NCI-H2107 treated with DMSO at 0.1 percent for 48 hours (cell line): ENCODE measurements at regions not wholly inside any gene's neighbourhood (a gene's known extent, or its start where the extent isn't known, plus 50 kb on each side); places are given as distances from the start of the nearest gene placed in this dataset.

Source experiments
- DNase-seq: peaks from one replicate; lab custom pipeline; 2025; ENCODE audit not compliant: unreplicated experiment; lab: John Stamatoyannopoulos, UW

- DNase-seq: no peak
These were observed 253.7 kb upstream of the TGFBR2 start for GRCh38 chr3:30352410-30353318.

- no peak for DNase-seq
These were observed 252.5 kb upstream of the TGFBR2 start for GRCh38 chr3:30353711-30354467.

GRCh38 chr3:30354513-30354912 lies 251.9 kb upstream of the TGFBR2 start:
- DNase-seq: no peak

GRCh38 chr3:30354972-30355371 lies 251.4 kb upstream of the TGFBR2 start:
- DNase-seq: peak; percentile 65

- no peak for DNase-seq
These were observed 250.8 kb upstream of the TGFBR2 start for GRCh38 chr3:30355622-30356021.

GRCh38 chr3:30356866-30357753 lies 249.3 kb upstream of the TGFBR2 start:
- DNase-seq: no peak

GRCh38 chr3:30357897-30358296 lies 248.5 kb upstream of the TGFBR2 start:
- DNase-seq: no peak

- no peak for DNase-seq
These were observed 247.5 kb upstream of the TGFBR2 start for GRCh38 chr3:30358871-30359270.

- DNase-seq: no peak
These were observed 237.4 kb upstream of the TGFBR2 start for GRCh38 chr3:30368978-30369377.

GRCh38 chr3:30370681-30371271 lies 235.6 kb upstream of the TGFBR2 start:
- no peak for DNase-seq

GRCh38 chr3:30372837-30373236 lies 233.6 kb upstream of the TGFBR2 start:
- no peak for DNase-seq

- no peak for DNase-seq
These were observed 221.8 kb upstream of the TGFBR2 start for GRCh38 chr3:30384546-30385072.

- DNase-seq: no peak
These were observed 213.3 kb upstream of the TGFBR2 start for GRCh38 chr3:30393079-30393478.

GRCh38 chr3:30397030-30397429 lies 209.4 kb upstream of the TGFBR2 start:
- DNase-seq: no peak

GRCh38 chr3:30399394-30400181 lies 206.8 kb upstream of the TGFBR2 start:
- DNase-seq: no peak

- DNase-seq: no peak
These were observed 205.5 kb upstream of the TGFBR2 start for GRCh38 chr3:30400926-30401325.

- DNase-seq: no peak
These were observed 204.4 kb upstream of the TGFBR2 start for GRCh38 chr3:30401971-30402370.

- DNase-seq: no peak
These were observed 198.8 kb upstream of the TGFBR2 start for GRCh38 chr3:30407651-30408050.

GRCh38 chr3:30408105-30408557 lies 198.3 kb upstream of the TGFBR2 start:
- DNase-seq: no peak

GRCh38 chr3:30418443-30418842 lies 188.0 kb upstream of the TGFBR2 start:
- DNase-seq: no peak
